Activated CD4-positive, alpha-beta T cell treated with anti-CD3 and anti-CD28 coated beads, Interleukin-2, amount 50 U/mL, for 4 hours (primary cell): ENCODE measurements at regions not wholly inside any gene's neighbourhood (a gene's known extent, or its start where the extent isn't known, plus 50 kb on each side); places are given as distances from the start of the nearest gene placed in this dataset.
"Not testable (repeated sequence)": the region's sequence is repeated elsewhere in the genome, so short reads cannot be mapped to it uniquely, and the experiment has no call there.

Source experiments
- DNase-seq, 2 experiments: peaks; one replicate each; pipeline ENCODE4 v3.0.0-alpha.2; 2020

GRCh38 chr13:59024434-59024833 lies 1139.3 kb downstream of the DIAPH3 start:
- DNase-seq = no peak

DNA sequence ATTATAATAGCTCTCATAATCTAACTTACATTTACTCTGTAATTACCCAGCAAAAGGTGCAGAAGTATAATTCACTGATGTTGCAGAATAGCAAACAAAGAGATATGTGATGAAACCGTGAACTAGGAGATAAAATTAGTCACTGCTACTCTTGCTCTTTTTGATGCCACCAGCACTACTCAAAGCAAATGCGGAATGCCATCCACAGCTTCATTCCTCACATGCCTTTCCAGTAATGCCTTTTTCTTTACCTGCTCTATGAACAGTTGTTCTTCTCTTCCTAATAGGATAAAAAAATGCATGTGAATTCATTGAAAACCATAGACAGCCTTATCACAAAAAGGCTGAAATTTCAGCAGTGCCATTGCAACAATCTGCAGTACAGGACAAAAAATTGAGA lies 1129.5 kb downstream of the DIAPH3 start:
- DNase-seq = no peak

DNA sequence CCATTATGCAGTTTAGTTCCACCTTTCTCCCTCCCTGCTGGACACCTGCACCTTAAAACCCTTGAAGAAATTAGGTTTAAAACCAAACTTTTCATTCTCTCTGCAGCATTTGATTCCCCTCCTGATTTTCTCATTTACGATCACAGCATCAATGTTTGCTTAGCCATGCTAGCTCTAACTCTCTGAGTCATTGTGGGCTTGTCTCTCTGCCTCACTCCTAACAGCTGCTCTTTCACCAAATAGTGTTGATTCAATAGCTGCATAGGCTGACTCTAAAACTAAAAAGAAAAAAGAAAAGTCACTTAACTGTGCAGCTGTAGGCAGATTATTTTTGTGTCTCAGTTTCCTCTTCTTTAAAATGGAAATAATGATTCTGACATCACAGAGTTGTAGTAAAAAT lies 1124.9 kb downstream of the DIAPH3 start:
- DNase-seq = no peak

DNA sequence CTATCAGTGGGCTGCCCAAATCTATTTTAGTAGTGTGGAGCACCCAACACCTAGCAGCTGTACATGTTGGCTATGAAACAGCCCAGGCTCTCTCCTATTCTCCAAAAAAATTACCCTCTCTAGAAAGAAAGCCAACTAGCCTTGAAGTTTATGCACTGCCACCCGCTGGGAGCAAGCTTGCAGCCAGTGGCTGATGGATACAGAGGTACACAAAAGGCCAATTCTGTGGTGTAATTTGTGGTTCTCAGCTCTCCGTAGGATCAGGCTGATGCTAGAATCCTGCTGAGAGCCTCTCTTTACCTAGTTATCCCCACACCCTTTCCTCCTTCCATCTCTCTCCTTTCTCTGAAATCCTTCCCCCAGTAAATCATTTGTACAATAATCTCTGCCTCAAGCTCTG lies 1120.7 kb downstream of the DIAPH3 start:
- DNase-seq = no peak

DNA sequence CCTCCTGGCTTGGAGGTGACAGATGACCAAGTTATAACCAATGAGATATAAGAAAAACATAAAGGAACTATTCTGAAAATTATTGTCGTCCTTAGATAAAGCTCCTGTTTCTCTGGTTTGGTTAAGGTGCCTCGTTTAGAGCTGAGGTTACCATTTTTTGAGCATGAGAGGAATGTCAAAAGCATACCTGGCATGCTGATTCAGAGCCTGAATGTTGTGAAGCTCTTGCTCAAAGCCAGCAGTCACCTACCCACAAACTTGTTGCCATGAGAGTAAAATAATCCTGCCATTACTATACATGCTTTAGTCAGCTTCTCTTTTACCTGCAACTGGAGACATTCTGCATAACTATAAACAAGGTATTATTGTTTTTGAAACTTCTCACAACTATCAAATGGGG lies 1116.2 kb downstream of the DIAPH3 start:
- DNase-seq = no peak

DNA sequence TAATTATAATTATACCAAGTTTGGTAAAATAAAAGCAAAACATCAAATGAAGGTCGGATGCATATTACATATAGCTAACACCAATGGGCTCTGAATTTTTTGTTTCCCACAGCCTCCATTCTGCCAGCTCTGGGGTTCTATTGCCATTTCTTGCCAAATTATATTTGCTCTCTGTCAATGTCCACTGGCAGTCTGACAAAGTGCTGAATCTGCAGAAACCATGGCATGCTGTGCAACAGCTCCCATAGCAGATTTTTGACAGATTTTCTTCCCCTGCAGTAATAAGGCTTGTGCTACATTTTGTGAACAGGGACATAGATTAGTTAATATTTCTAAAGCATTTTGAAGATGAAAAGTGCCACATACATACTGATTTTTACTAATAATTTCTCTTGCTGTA lies 1102.1 kb downstream of the DIAPH3 start:
- DNase-seq = no peak

- DNase-seq = no peak
Measured at GRCh38 chr13:59064042-59064441, 1099.7 kb downstream of the DIAPH3 start.

- DNase-seq = not testable (repeated sequence)
Measured at GRCh38 chr13:59076386-59076785, 1087.3 kb downstream of the DIAPH3 start.

DNA sequence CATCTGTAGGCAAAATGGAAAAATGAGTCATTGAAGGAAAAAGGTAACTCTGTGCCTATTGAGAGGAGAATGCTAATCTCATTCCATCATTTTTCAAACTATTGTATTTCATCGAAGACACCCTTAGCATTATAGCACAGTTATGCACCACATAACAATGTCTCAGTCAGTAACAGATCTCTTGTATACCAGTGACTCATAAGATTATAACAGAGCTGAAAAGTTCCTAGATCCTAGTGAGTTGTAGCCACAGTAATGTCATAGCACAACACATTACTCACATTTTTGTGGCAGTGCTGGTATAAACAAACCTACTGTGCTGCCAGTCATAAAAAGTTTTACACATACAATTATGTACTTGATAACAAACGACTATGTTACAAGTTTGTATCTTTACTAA lies 1077.6 kb downstream of the DIAPH3 start:
- DNase-seq = no peak

DNA sequence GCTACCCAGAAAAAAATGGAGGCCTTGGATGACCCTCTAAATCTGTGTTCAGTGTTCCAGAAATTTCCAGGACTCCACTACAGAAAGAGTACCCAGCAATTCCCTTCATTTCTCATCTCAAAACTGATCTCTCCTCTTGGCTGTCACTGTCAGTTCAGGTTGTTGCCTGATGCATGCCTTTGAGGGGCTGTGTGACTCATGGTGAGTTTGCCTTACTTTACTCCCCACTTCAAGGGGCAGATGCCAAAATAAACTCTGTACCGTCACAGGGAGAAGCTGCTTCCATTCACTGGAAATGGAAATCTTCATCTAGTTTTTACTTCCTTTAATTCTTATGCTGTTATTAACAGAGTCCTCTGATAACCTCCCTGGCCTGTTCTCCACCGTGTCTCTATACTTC lies 1075.0 kb downstream of the DIAPH3 start:
- DNase-seq = no peak

- DNase-seq = no peak
Measured at GRCh38 chr13:59094181-59094580, 1069.5 kb downstream of the DIAPH3 start.

GRCh38 chr13:59099182-59099974 lies 1064.3 kb downstream of the DIAPH3 start:
- no peak for DNase-seq

GRCh38 chr13:59103004-59103768 lies 1060.5 kb downstream of the DIAPH3 start:
- DNase-seq = no peak

DNA sequence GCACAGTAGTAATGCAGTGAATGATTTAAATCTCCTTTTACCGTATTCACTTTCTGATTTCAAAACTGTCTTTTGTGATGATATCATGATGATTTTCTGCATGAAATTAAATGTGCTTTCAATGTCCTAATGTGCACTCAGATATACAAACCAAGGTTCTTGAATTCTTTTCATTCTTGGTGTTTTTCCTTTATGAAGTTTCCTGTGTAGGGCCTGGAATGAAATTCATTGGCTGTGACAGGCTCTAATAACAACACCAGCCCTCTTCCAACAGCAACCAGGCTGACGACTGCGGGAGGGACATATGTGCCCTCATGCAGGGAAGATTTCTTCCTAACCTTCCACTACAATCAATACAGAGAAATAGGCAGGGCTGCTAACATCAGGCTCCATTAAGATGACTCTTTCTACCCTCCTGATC lies 1052.0 kb downstream of the DIAPH3 start:
- DNase-seq = no peak

DNA sequence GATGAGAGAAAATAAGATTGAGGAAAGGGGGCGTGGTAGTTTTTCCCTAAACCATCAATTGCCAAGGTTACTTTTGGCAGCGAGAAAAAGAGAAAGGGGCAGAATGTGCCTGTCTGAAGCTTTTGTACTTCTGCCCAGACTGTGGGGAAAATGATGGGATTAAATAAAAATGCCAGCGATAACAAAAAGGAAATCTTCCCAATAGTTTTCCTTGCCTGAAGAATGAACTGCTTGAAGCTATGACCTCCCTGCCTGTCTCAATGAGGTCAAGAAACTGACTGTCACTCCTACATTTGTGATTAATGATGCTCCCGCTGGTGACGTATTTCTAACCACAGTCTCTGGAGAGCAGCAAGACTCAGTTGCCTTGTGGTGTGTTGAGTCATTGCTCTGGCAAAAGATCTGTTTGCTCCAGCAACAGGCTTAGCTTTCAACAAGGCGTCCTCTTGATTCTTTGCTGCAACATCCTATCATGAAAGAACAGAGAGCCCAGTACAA lies 1051.5 kb downstream of the DIAPH3 start:
- no peak for DNase-seq

DNA sequence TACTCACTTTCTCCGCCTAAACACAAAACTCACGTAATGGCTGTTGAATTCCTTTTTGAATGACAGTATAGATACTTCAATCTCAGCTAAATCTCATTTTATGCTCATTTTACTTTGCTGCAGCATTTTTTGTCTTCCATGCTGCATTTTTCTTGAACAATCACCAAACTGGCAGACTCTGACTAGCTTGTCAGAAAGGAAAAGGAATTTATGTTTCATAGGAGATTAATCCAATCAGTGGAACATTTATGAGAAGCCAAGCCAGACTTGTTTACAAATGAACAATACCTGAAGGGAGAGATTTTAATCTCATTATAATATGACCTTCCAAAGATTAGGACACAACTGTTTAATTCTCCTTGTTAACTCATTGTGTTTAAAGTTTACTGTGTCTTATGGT lies 1044.3 kb downstream of the DIAPH3 start:
- DNase-seq = no peak

- no peak for DNase-seq
Measured at GRCh38 chr13:59120297-59120843, 1043.4 kb downstream of the DIAPH3 start.

DNA sequence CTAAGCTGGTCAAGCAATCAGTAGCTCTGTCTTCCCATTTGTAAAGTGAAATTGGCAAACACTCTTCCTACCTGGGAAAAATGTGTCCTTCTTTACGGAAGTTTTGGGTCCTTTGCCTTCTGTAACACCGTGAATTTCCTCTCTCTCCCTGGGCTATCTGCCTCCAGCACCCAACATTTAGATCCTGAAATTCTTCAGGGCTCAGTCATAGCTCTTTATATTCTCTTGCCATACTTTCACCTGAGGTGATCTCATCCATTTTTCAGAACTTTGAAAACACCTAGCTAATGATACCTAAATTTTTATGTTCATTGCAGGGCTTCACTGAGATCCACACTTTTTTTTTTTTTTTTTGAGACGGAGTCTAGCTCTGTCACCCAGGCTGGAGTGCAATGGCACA lies 1042.2 kb downstream of the DIAPH3 start:
- DNase-seq = no peak

- DNase-seq = no peak
Measured at GRCh38 chr13:59126474-59126873, 1037.3 kb downstream of the DIAPH3 start.

- no peak for DNase-seq
Measured at GRCh38 chr13:59133903-59134302, 1029.8 kb downstream of the DIAPH3 start.

DNA sequence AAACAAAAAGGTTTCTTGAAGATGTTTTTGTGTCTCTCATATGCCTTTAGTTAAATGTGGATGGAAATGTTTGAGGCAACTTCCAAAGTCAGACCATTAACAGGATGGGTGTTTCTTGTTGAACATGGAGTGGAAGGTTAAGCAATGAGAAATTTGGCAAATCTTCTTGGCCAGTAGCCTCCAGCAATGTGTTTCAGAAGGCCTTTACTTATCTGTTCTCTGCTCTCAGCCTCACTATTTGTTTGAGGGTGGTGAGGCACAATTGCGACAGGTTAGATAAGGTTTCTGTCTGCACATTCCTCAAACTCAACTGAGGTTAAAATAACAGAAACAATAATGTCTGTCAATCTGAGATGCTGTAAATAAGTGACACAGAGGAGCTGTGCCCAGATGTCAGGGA lies 1019.0 kb downstream of the DIAPH3 start:
- DNase-seq = no peak

GRCh38 chr13:59145381-59145780 lies 1018.3 kb downstream of the DIAPH3 start:
- DNase-seq = no peak

DNA sequence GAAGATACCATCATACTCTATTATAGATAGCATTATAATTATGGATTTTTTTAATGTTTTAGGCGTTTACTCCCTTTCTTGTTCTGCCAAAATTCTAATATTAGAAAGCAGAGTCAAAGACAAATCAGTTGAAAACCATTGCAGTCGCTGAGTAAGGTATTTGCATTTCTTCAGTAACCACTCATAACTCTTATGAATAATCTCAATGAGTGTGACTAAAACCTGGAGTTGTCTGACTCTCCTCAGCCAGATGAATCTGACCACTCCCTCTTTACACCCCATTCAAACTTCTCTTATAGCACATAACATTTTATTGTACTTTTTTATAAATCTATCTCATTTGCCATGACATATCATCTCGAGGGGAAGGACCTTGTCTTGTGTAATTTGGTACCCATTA lies 1006.5 kb downstream of the DIAPH3 start:
- DNase-seq = no peak

DNA sequence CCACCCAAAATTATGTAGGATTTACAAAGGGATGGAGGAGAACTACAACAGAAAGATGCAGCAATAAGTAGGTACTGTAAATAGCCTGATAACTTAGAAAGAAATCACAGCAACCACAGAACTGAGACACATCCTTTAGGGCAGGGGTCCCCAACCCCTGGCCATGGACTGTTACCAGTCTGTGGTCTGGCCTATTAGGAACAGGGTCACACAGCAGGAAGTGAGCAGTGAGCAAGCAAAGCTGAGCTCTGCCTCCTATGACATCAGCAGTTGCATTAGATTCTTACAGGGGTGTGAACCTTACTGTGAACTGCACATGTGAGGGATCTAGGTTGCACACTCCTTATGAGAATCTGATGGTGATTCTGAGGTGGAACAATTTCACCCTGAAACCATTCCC lies 997.6 kb downstream of the DIAPH3 start:
- no peak for DNase-seq
